ENCODE measurements at regions not wholly inside any gene's neighbourhood (a gene's known extent, or its start where the extent isn't known, plus 50 kb on each side); places are given as distances from the start of the nearest gene placed in this dataset.

- TF ChIP-seq CTCF (IDR thresholded peaks at IDR 0.05) (no peak), EZH2 (IDR thresholded peaks at IDR 0.05) (no peak)
These were observed 340.7 kb downstream of the CNTN3 start for GRCh38 chr3:74273555-74274402.

Measured in neural progenitor cell (in vitro differentiated cells).